Jurkat, Clone E6-1 (cell line): ENCODE measurements at regions not wholly inside any gene's neighbourhood (a gene's known extent, or its start where the extent isn't known, plus 50 kb on each side); places are given as distances from the start of the nearest gene placed in this dataset.
"Not testable (repeated sequence)": the region's sequence is repeated elsewhere in the genome, so short reads cannot be mapped to it uniquely, and the experiment has no call there.

ENCODE experiments used
- DNase-seq: peaks from one replicate; pipeline ENCODE4 v3.0.0-alpha.2; 2011; ENCODE audit warnings: low read depth, low spot score
- H3K4me3 ChIP-seq: 2 replicates; pipeline ENCODE4 v1.5.1; 2011; ENCODE audit warnings: mild to moderate bottlenecking, low read length, control low read depth, moderate library complexity

- H3K4me3 ChIP-seq, result no peak overlapping the region
- no peak for DNase-seq
Measured at GRCh38 chr12:88854260-88854659, 274.0 kb upstream of the KITLG start.

- DNase-seq, result not testable (repeated sequence)
Measured at GRCh38 chr12:88847246-88847645, 267.0 kb upstream of the KITLG start.

GRCh38 chr12:88844426-88844825, 264.2 kb upstream of the KITLG start:
- no peak overlapping the region for H3K4me3 ChIP-seq
- no peak for DNase-seq

More at GRCh38 chr12:88847246-88847645, 267.0 kb upstream of the KITLG start:
- not testable (repeated sequence) for H3K4me3 ChIP-seq

- DNase-seq, result no peak
Measured at GRCh38 chr12:88842314-88842713, 262.0 kb upstream of the KITLG start.

GRCh38 chr12:88839486-88839885, 259.2 kb upstream of the KITLG start:
- no peak overlapping the region for H3K4me3 ChIP-seq
- no peak for DNase-seq

More at GRCh38 chr12:88842314-88842713, 262.0 kb upstream of the KITLG start:
- H3K4me3 ChIP-seq, result no peak overlapping the region

DNA sequence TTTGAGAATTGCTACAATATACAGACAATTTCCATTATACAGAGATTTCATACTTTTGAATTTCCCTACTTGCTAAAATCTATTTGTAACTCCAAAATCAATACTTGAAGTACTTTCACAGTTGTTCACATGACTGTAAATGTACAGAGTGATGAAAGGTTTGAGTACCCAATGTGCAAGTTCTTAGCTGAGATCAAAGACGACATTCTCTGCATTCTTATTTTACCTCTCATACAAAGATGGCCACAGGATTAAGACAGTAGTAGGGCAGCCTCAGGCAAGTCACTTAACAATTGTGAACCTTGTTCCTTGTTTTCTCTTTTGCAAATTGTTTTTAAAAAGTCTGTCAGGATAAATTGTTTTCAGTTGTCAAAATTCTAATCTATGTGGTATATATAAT, 255.9 kb upstream of the KITLG start:
- no peak overlapping the region for H3K4me3 ChIP-seq
- no peak for DNase-seq

DNA sequence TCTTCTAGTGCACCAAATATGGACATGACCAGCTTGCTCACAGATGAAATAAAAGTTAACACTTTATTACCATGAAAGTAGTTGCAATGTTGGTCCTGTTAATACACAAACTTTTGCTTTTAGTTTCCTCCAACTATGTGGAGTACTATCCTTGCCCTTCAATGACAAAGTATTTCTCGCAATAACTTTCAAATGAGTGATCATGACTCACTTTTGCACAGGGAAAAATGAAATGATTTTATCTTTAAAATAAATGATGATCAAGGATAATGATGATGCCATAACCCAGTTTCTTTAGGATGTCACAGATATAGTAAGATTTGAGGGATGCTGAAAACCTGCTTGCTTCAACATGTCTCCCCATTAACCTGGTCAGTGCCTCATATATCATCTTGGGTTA, 254.0 kb upstream of the KITLG start:
- DNase-seq, result no peak
- no peak overlapping the region for H3K4me3 ChIP-seq

DNA sequence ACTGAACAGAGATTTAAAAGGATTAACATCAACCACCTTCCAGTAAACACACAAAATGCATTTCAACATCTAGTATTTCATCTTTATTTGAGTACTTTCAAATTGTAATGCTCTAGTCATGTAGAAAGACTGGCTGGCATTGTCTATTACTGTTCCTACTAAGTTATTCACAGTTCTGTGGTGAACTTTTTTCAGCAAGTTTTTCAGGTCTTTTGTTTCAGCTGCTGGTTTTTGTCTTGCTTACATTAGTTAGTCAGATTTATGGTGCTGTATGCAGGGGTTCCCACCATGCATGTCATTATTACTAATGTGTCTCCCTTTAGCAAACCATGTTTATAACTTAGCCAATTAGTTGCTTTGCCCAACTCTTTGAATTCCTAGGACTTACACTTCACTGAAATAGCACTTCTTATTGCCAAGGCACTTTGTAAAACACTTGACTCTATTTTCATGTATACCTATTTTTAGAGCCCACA, 253.4 kb upstream of the KITLG start:
- DNase-seq, result no peak

DNA sequence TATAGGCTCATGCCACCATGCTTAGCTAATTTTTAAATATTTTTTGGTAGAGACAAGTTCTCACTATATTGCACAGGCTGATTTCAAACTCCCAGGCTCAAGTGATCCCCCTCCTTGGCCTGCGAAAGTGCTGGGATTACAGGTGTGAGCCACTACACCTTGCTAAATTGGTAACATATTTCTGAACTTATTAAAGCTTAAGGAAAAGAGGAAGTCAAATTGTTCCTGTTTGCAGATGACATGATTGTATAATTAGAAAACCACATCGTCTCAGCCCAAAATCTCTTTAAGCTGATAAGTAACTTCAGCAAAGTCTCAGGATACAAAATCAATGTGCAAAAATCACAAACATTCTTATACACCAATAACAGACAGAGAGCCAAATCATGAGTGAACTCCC, 248.3 kb upstream of the KITLG start:
- H3K4me3 ChIP-seq, DNase-seq: not testable (repeated sequence)

More for the DNA sequence above, 253.4 kb upstream of the KITLG start:
- H3K4me3 ChIP-seq, result no peak overlapping the region

DNA sequence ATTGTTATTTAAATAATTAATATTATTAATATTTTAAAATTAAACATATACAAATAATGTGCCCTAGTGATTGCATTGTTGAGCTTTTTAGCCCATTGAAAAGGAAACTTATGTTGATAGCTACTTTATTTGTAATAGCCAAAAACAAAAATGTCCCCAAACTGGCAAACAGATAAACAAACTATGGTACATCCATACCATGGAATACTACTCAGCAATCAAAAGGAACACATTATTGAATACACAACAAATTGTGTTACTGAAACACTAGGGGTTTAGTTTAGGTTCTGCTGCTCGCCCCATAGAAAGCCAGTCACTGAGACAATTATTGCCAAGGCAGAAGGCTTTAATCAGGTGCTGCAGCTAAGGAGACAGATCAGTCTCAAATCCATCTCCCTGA, 239.7 kb upstream of the KITLG start:
- no peak for DNase-seq

GRCh38 chr12:88816201-88816600, 235.9 kb upstream of the KITLG start:
- H3K4me3 ChIP-seq, result no peak overlapping the region
- DNase-seq, result no peak

More for the DNA sequence above, 239.7 kb upstream of the KITLG start:
- H3K4me3 ChIP-seq, result no peak overlapping the region

DNA sequence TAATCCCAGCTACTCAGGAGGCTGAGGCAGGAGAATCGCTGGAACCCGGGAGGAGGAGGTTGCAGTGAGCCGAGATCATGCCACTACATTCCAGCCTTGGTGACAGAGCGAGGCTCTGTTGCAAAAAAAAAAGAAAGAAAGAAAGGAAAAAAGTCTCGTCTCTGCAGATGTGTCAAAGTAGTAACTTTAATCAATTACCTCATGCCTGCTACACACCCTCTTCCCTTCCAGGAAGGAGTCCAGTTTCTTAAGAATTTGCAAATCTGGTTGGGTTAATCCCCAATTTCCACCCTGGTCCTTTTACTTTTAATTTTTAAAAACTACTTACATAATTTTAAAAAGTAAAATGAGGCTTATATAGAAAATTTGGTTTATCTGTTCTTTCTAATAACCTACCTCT, 234.5 kb upstream of the KITLG start:
- H3K4me3 ChIP-seq, result no peak overlapping the region
- DNase-seq, result no peak

GRCh38 chr12:88812610-88813009, 232.3 kb upstream of the KITLG start:
- H3K4me3 ChIP-seq, result no peak overlapping the region
- DNase-seq, result no peak

DNA sequence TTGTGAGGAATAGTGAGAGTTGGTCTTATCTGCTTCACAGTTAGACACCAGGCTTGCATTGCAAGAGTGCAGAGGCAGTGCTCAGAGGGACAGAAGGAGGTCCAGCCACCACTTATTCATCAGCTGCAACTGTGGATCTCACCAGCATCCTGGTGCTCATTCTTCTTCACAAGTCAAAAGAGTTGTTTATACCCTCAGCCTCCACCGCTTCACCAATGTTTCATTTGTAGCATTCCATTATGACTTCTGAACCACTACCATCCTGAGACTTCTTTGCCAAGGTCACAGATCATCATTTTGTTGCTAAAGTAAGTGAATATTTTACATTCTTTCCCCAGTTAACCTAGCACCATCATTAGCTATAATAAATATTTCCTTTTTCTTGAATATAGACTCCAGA, 230.5 kb upstream of the KITLG start:
- no peak for DNase-seq

GRCh38 chr12:88809841-88810240, 229.6 kb upstream of the KITLG start:
- DNase-seq, H3K4me3 ChIP-seq: not testable (repeated sequence)

More for the DNA sequence above, 230.5 kb upstream of the KITLG start:
- H3K4me3 ChIP-seq, result no peak overlapping the region

DNA sequence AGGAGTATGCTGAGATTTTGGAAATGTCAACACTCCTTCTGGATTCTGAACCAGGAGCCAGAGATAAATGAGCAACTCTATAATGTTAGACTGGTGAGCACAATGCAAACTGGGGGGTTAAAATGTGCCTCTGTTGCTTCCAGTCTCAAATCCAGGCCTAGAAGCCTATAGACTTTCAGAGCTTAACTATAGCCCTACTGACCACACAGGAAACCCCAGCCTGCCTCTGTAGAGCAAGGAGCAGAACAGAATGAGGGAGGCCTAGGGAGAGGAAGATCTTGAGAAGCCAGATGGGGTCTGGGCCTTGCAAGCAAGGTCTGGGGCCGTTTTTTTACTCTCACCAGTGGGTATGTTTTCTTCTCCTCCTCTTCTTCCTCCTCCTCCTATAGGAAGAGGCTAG, 225.4 kb upstream of the KITLG start:
- DNase-seq, result no peak
- no peak overlapping the region for H3K4me3 ChIP-seq

- DNase-seq, result no peak
- H3K4me3 ChIP-seq, result no peak overlapping the region
Measured at GRCh38 chr12:88805286-88805685, 225.0 kb upstream of the KITLG start.

DNA sequence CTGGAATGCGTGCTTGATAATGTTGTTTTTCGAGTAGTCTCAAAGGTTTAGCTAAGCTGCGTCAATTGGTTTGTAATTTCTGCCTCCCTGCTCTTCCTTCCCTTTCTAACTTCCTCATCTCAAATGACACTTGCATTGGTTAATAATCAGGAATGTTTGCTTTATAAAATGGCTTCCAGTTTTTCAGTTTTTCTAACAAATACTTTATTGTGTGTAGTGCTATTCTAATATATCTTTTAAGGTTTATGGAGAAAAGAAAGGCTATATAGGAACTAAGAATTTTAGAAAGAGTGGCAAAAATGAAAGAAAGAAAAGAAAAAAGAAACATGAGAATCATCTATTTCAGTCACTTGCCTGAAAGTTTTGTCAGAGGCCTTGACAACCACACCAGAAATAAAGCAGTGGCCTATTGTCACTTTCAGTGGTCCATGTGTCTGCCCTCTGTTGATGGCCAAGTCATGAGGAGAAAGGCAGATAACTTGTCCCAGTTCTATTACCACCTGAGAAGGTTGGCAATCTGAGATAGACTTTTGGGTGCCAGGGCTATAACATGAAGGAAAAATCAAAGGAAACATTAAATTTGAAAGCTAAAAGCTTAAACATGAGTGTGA, 221.9 kb upstream of the KITLG start:
- DNase-seq, result no peak

DNA sequence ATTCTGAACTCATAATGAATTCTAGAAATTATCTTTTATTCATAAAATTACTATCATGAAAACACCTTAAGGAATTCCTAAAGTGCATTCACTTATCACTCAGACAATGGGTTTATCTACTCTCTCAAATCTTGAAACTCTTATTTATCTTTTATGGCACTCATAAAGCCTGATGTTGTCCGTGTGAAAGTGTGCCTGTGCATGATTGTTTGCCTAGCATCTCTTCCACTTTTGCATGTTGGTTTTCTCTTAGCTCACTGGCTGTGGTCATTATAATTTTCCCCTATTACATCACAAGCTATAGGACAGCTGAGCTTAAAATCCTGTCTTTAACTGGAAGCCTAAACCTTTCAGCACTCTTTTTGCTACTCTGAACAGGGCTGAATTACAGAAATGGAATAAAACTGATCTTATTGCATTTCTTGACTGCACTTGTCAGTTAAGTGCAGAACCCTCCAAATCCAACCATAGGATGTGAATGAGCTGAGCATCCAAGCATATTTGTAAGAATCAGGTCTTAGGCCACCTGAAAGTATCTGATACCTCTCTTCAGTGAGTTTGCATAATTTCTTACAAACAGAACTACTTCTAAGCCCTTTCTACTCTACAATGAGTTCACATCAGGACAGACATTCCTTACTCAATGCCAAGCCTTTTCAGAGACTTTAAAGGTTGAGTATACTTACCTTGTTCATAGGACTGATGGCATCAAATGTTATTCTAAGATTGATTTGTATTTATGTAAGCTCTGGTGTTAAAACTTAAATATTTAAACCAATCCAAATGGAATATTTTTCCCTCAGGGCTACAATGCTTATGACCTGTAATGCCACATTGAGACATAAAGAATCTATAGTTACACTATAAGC, 221.2 kb upstream of the KITLG start:
- no peak overlapping the region for H3K4me3 ChIP-seq
- DNase-seq, result no peak

More for the DNA sequence above, 221.9 kb upstream of the KITLG start:
- H3K4me3 ChIP-seq, result no peak overlapping the region

GRCh38 chr12:88793096-88793495, 212.8 kb upstream of the KITLG start:
- no peak for DNase-seq

More at GRCh38 chr12:88793096-88793495, 212.8 kb upstream of the KITLG start:
- H3K4me3 ChIP-seq, result no peak overlapping the region
